ENCODE measurements at regions not wholly inside any gene's neighbourhood (a gene's known extent, or its start where the extent isn't known, plus 50 kb on each side); places are given as distances from the start of the nearest gene placed in this dataset.
"Not testable (repeated sequence)": the region's sequence is repeated elsewhere in the genome, so short reads cannot be mapped to it uniquely, and the experiment has no call there.

DNA sequence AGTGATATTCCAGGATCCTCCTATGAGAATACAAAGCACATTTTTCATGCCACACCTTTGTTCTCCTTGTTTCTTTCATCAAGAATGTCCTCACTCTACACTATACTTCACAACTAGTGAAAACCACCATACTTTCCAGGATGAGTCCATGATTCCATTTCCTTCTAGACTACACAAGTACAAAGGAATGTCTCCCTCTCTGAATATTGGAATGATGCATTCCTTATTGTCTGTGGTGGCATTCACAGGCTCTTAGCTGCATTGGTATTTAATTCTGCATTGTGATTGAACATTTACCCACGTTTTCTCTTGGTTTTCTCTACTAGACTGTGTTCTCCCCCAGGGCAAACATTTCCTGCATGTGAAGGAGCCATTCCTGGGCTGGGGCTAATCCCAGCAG, 217.5 kb downstream of the RAP2B start:
- DNase-seq = no peak

DNA sequence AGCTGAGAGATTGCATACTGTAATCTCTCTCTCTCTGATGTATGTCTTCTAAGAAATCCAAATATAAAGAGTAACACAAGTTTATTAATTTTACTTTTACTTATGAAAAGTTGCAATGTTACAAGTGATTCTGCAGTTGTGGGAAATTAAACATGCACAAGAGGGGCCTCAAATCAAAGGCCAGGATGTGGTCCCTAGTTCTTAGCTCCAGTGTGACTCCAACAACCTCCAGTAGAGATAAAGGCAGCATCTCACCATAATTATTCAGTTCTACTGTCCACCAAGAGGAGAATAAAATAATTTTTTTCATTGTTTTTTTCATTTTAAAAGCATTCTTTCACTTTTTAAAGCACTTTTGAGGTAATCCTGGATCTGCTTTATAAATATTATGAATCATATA, 223.3 kb downstream of the RAP2B start:
- DNase-seq = no peak

DNA sequence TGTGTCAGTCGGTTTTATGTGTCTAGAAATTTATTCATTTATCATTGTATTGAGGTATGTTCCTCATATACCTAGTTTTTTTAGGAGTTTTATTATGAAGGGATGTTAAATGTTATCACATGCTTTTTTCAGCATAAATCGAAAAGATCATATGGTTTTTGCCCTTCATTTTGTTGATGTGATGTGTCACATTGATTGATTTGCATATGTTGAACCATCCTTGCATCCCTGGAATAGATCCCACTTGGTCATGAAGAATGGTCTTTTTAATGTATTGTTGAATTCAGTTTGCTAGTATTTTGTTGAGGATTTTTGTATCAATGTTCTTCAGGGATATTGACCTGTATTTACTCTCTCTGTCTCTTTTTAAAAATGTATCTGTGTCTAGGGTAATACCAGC, 230.3 kb downstream of the RAP2B start:
- no peak for DNase-seq

DNA sequence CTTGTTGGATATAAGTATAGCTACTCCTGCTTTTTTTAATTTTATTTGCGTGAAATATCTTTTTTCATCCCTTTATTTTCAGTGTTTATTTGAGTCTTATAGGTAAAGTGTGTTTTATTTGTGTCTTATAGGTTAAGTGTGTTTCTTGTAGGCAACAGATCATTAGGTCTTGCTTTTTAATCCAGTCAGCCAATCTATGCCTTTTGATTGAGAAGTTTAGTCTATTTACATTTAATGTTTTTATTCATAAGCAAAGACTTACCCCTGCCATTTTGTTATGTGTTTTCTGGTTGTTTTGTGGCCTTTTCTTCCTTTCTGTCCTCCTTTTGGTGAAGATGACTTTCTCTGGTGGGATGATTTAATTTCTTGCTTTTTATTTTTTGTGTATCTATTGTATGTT, 232.0 kb downstream of the RAP2B start:
- DNase-seq = no peak

DNA sequence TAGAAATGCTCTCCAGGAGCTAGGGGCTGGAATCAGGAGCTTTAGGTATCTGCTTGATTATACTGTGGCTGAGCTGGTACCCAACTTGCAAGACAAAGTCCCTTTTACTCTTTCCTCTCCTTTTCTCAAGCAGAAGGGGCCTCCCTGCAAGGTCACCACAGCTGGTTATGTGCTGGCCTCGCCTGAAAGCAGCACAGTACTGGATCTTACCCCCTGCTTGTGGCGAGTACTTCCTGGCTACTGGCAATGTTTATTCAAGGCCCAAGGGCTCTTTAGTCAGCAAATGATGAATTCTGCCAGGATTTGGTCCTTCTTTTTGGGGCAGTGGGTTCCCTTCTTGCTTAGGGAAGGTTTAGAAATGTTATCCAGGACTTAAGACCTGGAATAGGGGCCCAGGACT, 234.6 kb downstream of the RAP2B start:
- no peak for DNase-seq

DNA sequence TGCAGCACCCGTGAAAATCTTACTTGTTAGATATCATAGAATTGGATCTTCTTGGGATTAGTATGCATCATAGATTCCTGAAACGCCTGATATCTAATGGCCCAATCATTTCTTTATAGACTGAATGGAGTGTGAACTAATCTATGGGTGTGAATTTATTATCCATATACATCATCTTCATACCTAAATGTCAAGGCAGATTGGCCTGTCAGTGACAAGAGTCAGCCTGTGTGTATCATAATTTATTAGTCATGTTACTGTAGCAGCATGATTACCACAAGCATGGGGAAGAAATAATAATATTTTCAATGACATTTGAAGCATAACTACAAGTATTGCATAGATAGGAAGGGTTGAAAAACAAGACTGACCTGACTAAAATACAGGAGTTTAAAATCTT, 235.8 kb downstream of the RAP2B start:
- DNase-seq = no peak

DNA sequence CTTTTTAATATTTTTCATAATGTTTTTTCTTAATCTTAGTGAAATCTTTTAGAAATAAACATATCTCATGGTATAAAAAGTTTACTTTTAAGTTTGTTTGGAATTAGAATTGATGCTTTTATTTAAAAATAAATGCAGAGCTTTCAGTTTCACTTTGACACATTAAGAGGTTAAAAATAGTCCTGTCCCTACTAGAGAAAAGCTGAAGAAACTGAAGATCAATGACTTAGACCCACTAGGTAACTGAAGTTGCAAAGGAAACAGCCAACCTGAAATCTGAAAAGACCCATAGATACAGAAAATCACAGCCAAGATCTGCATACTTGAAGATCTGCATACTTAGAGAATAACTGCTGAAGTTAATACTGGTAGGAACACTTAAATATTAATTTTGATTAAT, 237.6 kb downstream of the RAP2B start:
- no peak for DNase-seq

DNA sequence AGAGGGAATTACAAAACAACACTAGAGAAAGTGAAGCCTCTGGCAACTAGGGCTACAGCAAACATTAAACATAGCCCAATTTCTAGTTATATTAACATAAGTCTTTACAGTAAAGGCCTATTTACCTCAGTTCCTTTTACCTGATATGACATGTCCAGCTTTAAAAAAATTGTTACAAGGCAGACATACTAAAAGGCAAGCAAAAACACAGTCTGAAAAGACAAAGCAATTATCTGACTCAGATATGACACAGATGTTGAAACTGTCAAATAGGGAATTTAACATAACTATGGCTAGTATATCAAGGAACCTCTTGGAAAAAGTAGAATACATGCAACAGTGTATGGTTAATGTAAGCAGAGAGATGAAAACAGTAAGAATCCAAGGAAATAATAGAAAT, 238.6 kb downstream of the RAP2B start:
- no peak for DNase-seq

DNA sequence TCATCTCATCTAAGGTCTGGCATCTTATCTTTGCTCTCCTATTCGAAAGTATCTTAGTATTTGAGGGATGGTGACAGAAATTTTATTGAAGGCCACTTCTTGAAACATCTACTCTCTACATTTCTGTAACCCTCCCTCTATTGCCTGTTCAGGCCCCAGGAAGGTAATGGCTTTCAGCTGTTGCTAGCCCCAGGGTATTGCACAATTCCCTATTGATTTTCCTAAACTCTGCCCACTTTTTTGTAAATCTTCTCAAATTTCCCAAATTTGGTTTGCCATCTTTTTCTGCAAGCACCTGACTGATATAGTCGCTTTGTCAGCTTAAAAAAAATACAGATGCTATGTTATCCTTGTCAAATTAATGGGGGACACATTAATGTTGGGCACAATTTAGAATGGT, 242.1 kb downstream of the RAP2B start:
- no peak for DNase-seq

DNA sequence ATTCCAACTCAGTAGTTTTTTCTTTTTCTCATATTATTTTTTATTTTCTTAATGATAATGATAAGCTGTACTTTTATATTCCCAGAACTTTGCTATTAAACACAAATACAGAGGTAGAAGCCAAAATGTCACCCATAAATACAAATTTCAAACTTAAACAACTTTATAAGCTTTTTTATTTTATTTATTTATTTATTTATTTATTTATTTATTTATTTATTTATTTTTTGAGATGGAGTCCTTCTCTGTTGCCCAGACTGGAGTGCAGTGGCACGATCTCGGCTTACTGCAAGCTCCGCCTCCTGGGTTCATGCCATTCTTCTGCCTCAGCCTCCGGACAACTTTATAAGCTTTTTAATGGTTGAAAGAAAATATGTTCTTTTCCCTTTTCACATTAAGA, 243.3 kb downstream of the RAP2B start:
- DNase-seq = not testable (repeated sequence)

DNA sequence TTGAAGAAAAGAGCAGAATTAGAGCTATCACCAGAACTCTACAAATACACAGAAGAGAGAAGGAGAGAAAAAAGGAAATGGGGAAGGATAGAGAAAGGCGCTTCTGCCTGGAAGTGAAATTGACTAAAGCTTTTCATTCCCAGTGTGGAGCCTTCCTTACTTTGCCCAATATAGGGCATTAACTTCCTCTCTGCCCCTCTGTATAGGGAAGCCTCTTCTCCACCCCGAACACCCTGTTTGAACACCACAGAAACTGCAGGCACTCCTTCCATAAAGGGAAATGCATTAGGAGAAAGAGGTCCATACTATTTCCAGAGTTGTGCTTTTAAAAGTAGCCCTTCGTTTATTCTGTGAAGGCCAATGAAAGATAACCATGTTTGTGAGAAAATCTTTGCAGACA, 248.5 kb downstream of the RAP2B start:
- no peak for DNase-seq

DNA sequence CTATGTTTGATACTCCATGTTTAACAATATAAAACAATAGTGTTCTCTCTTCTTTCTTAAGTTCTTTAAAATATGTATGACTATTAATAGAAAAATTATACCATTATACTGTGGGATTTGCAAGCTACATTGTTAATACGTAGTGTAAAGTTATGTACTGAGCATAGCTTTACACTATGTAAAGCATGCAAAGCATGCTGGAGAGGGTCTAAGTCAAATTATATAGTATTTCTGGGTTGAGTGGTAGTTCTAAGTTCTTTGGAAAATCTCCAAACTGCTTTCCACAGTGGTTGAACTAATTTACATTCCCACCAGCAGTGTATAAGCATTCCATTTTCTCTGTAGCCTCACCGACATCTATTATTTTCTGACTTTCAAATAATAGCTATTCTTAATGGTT, 253.0 kb downstream of the RAP2B start:
- no peak for DNase-seq

DNA sequence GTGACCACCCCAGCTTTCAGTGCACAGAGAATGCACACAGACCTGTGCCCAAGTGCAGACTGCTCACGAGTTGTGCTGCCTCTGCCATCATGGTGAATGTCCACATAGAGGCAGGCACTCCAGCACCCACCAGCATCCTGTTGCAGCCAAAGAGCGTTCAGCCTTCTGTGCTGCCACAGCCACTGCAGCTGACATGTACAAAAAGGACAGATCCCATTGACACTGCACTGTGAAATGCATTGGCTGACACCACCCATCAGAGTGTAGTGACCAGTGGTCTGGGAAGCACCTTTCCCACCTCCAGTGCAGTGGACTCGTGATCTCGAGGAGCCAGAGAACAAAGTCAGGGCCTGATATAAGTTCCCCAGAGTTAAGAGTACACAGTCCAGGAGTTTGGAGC, 260.3 kb downstream of the RAP2B start:
- DNase-seq = no peak

DNA sequence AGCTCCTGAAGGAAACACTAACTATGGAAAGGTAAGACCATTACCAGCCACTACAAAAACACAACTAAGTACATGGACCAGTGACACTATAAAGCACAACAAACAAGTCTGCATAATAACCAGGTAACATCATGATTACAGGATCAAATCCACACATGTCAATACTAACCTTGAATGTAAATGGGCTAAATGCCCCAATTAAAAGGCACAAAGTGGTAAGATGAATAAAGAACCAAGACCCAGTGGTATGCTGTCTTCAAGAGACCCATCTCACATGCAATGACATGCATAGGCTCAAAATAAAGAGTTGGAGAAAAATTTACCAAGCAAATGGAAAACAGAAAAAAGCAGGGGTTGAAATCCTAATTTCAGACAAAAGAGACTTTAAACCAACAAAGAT, 261.8 kb downstream of the RAP2B start:
- not testable (repeated sequence) for DNase-seq

DNA sequence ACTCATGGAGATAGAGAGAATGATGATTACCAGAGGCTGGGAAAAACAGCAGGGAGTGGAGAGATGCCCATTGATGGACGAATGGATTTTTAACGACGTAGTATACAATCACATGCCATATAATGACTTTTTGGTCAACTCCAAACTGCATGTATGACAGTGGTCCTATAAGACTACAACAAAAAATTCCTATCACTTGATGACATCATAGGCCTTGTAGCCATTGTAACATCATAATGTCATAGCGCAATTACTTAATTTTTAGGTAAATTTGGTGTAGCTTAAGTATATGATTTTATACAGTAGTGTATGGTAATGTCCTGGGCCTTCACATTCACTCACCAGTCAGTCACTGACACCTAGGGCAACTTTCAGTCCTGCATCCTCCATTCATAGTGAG, 264.3 kb downstream of the RAP2B start:
- no peak for DNase-seq

DNA sequence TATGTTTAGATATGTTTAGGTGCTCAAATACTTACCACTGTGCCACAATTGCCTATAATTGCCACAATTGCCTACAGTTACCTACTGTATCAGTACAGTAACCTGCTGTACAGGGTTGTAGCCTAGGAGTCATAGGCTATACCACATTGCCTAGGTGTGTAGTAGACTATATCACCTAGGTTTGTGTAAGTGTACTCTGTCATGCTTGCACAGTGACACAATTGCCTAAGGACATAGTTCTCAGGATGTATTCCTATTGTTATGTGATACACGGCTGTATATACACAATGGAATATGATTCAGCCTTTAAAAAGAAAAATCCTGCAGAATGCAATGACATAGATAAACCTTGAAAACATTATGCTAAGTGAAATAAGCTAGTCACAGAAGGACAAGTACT, 264.8 kb downstream of the RAP2B start:
- no peak for DNase-seq

DNA sequence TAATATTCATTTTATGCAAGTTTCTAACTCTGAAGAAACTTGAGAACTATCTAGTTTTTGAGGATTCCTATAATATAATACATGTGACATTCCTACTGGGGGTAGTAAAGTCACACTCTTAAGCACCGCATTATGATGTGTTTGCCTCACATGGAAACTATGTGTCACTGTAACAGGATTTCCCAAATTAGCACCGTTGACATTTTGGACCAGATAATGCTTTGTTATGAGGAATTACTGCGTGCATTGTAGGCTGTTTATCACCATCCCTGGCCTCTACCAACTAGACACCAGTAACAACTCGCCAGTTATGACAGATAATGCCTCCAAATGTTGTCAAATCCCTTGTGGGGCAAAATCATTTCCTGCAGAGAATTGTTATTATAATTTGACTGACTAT, 267.8 kb downstream of the RAP2B start:
- DNase-seq = no peak

DNA sequence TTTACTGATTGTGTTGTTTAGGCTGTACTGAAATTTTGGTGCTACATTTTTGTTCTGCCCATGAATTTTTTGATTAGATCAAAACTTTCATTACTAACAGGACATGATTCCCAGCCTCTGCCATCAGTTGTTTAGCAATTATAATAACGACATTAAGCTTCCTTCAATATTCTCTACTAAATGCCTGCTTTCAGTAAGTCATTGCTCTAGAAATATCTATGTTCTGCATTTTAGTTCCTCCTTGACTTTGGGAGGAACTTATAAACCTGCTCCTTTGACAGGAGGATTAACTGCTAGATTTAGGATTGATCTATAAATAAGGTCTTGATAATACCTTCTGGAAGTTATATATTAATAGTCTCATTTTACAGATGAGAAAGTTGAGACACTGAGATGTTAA, 269.1 kb downstream of the RAP2B start:
- no peak for DNase-seq

DNA sequence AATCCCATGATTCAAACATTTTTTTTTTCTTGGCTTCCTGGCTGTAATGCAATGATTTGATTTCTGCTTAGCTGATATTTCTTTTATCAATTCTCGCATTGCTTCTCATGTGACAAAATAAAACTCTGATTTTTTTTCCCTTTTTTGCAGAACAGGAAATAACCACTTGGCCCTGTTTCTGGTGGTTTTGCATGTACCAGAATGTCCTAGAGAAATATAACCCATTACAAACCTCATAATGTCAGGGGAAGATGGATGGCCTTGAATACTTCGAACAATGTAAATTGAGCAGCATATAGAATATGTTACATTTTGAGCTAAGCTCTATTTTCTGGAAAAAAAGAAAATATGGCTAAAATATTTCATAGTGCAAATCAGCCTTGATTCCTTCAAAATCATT, 275.6 kb downstream of the RAP2B start:
- DNase-seq = no peak

DNA sequence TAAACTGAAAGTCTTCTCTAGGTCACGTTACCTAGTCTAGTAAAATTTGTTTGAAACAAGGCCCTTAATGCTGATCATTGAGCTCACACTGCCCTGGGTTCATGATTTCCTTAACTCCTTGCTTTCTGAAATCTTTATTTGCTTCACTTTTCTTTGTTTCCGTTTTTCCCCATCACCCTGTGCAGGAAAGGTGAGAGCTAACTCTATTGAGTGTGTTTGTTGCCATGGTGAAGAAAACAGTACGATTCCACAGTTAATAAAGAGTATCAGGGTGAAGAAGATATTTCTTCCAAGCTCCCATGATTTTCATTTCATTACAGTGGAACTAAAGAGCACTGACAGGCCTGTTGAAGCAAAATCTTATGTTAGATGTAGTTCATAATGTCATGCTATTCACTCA, 276.2 kb downstream of the RAP2B start:
- DNase-seq = no peak

DNA sequence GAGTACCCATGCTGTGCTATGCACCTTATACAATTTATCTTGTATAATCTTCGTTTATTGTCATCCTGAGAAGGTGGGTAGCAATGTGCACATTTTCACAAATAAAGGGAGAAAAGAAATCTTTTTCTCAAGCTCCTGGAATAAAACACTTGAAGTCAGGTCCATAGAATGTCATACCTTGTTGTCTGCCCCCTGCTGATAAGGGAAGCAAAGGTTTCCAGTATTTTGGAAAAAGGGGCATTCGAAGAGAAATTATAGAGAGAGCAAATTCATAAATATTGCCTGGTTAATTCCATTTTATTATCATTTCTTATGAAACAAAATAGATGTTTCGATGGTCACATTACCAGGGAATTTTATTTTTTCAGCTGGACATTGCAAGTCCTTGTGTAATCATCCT, 277.8 kb downstream of the RAP2B start:
- no peak for DNase-seq

DNA sequence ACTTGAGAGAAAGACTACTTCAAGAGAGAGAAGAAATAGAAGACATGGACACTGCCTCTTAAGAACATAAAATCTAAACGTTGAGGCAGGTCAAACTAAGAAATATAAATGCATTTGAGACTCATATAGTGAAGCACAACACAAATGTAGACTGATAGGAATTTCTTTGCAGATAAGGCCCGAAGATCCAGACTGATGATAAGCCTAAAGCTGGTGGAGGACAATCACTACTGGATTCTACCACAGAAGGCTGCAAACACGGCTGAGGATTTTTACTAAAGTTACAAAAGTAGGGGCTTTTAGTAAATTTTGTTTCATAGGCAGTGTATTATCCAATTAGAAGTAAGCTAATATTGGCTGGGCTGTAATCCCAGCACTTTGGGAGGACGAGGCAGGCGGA, 278.3 kb downstream of the RAP2B start:
- DNase-seq = no peak

DNA sequence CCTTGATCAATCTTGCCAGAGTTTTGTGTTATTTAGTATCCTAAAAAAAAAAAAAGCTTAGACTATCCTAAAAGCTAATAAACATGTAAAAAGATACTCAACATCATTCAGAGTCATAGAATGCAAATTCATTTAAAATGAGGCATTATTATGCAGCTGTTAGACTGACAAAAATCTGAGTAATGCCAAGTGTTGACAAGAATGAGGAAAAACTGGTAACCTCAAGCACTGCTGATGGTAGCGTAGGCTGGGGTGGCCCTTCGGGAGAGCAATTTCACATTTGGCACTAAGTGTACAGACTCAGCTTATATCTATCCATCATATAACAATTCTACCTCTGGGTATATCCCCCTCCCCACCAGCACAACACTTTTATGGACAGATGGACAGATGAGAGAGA, 280.4 kb downstream of the RAP2B start:
- DNase-seq = no peak

DNA sequence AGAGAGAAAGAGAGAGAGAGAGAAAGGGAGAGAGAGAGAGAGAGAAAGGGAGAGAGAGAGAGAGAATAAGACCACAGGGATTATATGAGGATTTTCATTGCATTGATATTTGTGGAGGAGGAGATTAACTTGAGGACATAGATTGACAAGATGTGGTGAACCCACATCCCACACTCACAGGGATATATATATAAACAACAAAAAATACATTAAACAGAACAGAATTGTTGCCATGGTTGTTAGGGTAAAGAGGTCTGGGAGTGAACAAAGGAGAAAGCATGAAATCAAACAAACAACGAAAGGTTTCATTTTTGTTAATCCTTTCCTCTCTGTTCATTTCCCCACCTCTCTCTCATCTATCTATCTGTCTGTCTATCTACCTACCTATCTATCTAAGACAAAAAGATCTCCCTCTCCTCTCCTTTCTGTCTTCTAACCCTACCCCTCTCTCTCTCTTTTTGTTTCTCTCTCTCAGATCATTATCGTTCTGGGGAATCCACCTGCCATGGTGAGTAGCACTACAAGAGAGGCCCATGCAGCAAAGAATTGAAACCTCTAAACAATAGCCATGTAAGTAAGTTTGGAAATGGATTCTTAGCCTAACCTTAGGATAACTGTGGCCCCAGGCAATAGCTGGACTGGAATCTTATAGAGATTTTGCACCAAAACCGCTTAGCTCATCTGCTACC, 280.9 kb downstream of the RAP2B start:
- DNase-seq = no peak

DNA sequence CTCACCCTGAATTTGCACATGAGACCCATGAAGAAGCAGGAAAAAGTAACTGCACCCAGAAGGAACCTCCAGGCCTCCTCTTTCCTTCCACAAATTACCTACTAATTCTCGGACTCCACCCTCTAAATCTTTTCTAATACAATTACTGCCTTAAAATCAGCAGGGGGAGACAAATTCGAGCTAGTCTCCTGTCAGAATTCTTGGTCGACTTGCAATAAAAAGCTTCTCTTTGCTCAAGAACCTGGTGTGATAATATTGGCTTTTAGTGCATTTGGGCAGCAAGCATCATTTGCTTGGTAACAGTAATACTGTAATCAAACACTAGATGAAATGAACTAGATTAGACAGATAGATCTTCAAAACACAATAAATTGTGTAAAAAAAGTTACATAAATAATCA, 281.9 kb downstream of the RAP2B start:
- no peak for DNase-seq

DNA sequence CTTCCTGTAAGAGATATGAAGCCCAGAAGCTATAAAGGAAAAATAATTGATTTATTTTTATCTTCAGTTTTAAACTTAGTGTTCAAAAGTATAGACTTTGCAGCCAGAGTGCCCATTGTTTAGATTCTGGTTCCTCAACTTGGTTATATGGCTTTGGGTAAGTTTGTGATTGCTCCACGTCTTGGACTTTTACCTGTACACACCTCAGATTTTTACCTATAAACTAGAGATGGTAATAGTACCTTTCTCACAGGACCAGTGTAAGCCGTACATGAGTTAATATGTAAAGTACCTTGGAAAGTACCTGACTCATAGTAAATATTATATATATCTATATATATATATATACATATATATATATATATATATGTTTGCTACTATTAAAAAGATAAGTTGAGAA, 283.8 kb downstream of the RAP2B start:
- no peak for DNase-seq

Measured in NCI-H524 treated with DMSO at 0.1 percent for 48 hours (cell line).